ENCODE measurements at regions not wholly inside any gene's neighbourhood (a gene's known extent, or its start where the extent isn't known, plus 50 kb on each side); places are given as distances from the start of the nearest gene placed in this dataset.

DNA sequence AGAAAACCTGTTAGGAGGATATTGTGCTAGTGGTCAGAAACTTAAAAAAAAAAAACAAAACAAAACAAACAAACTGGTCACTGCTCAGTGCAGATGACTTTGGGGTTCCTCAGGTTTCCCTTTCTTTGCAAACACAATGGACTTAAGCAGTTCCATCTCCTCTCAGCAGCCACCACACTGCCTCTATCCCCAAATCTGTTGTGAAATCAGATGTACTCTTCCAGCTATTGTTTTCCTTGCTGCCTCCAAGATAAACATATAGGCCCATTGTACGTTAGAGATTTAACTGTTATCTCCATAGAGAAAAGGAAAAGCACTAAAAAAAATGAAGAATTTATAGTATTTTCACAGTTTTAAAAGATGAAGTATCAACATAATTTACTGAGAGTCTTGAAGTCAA, 147.1 kb downstream of the MPP7 start:
- no peaks in the 10 kb centered on the region for H3K79me2 ChIP-seq (ENCODE audit: control insufficient read depth, insufficient read depth, low read length)
- ChIA-PET POLR2A (no interaction called here), CTCF (interaction anchor here (0.7 kb wide), 1 partner anchor 24 kb away, joined by 4 read pairs; no protein-coding TSS in a partner anchor)
- H3K9ac ChIP-seq (replicated peaks; ENCODE audit: extremely low read depth, insufficient read depth, low read length), result no peak overlapping the region
- no peaks in the 10 kb centered on the region for H3K27me3 ChIP-seq (ENCODE audit: control insufficient read depth in 2 of 2, insufficient read depth in 2 of 2, low read length in 2 of 2)
- no TSS peak for BruUV-seq (replicated peaks)
- H3K4me2 ChIP-seq (ENCODE audit: insufficient read depth, low read length), result peak overlapping the region; percentile 47
- H3K27ac ChIP-seq (ENCODE audit: insufficient read depth, low read depth, low read length), result peak overlapping the region; percentile 34
- dilution Hi-C loops (cut with MboI; ENCODE audit: extremely low pct_ligation_motif_present, low sequenced_read_pairs), result no loop called here
- H3K36me3 ChIP-seq (ENCODE audit: control insufficient read depth in 2 of 2, extremely low read depth in 1 of 2, insufficient read depth in 2 of 2, low read length in 2 of 2), result no peaks in the 10 kb centered on the region
- DNase-seq (ENCODE audit: low read depth, low spot score) (peak; percentile 82), FAIRE-seq (peak; percentile 74)
- no peaks in the 10 kb centered on the region for H4K20me1 ChIP-seq (replicated peaks; ENCODE audit: control insufficient read depth, extremely low read depth, insufficient read depth, low read length)
- intact Hi-C loops (cut with micrococcal nuclease), result no loop called here
- peak overlapping the region in 1 of 3 experiments; percentile 22 for H3K4me3 ChIP-seq (replicated peaks in 1 of 3; ENCODE audit: insufficient read depth in 1 of 3, low read depth in 1 of 3, low read length in 3 of 3)
- no peak for TF ChIP-seq POLR2AphosphoS5 (IDR thresholded peaks at IDR 0.05; ENCODE audit: insufficient read depth, low read depth, low read length)
- no peak for TF ChIP-seq GATA2 (IDR thresholded peaks at IDR 0.05; ENCODE audit: insufficient read depth, insufficient read length, low read depth, low read length)
- no peak for TF ChIP-seq EZH2 (IDR thresholded peaks at IDR 0.05; ENCODE audit: borderline replicate concordance, low read depth, low read length, severe bottlenecking)
- no peak for TF ChIP-seq FOS (IDR thresholded peaks at IDR 0.05; ENCODE audit: borderline replicate concordance, insufficient read depth, low read length)
- TF ChIP-seq, protein P1, sequence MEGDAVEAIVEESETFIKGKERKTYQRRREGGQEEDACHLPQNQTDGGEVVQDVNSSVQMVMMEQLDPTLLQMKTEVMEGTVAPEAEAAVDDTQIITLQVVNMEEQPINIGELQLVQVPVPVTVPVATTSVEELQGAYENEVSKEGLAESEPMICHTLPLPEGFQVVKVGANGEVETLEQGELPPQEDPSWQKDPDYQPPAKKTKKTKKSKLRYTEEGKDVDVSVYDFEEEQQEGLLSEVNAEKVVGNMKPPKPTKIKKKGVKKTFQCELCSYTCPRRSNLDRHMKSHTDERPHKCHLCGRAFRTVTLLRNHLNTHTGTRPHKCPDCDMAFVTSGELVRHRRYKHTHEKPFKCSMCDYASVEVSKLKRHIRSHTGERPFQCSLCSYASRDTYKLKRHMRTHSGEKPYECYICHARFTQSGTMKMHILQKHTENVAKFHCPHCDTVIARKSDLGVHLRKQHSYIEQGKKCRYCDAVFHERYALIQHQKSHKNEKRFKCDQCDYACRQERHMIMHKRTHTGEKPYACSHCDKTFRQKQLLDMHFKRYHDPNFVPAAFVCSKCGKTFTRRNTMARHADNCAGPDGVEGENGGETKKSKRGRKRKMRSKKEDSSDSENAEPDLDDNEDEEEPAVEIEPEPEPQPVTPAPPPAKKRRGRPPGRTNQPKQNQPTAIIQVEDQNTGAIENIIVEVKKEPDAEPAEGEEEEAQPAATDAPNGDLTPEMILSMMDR (IDR thresholded peaks at IDR 0.05; ENCODE audit: extremely low read depth in 1 of 2, insufficient read depth in 1 of 2, low read depth in 1 of 2, low read length in 2 of 2), result no peak
- TF ChIP-seq, protein P2, sequence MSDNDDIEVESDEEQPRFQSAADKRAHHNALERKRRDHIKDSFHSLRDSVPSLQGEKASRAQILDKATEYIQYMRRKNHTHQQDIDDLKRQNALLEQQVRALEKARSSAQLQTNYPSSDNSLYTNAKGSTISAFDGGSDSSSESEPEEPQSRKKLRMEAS (IDR thresholded peaks at IDR 0.05; ENCODE audit: insufficient read depth, insufficient read length), result no peak
- no peak for TF ChIP-seq MYC (IDR thresholded peaks at IDR 0.05; ENCODE audit: low read depth, low read length)
- TF ChIP-seq POLR2A (IDR thresholded peaks at IDR 0.05; ENCODE audit: low read depth, low read length), result no peak
- no peak for TF ChIP-seq JUN (IDR thresholded peaks at IDR 0.05; ENCODE audit: borderline replicate concordance, insufficient read depth, insufficient read length, low read depth)
- H3K9me1 ChIP-seq (replicated peaks; ENCODE audit: control insufficient read depth, extremely low read depth, insufficient read depth, low read length), result no peaks in the 10 kb centered on the region
- H2AFZ ChIP-seq (ENCODE audit: low read depth, low read length), result peak overlapping the region; percentile 66
- no peaks in the 10 kb centered on the region for H3K9me3 ChIP-seq (replicated peaks; ENCODE audit: control insufficient read depth, insufficient read depth, low read length)
- H3K4me1 ChIP-seq (ENCODE audit: control insufficient read depth, extremely low read depth, insufficient read depth, low read length), result peaks cover 13% of the 10 kb centered on the region

Data from endothelial cell of umbilical vein (primary cell).